PC-9 (cell line): ENCODE measurements at regions not wholly inside any gene's neighbourhood (a gene's known extent, or its start where the extent isn't known, plus 50 kb on each side); places are given as distances from the start of the nearest gene placed in this dataset.

Experiments used
- BruUV-seq: library from RNA; stranded (reverse); fragments of 400-500 nt; replicated peaks from 2 replicates; lab custom pipeline; 2021; lab: Mats Ljungman, UMichigan
- CTCF ChIA-PET: fragments of 300-600 bp; sonication (Branson Sonifier 250); formaldehyde crosslinking; loops from one replicate; lab custom pipeline; 2022; ENCODE audit warnings: antibody characterized with exemption; lab: Charles Lee
- POLR2A ChIA-PET: fragments of 300-600 bp; sonication (Branson Sonifier 250); formaldehyde crosslinking; loops from one replicate; lab custom pipeline; 2022; ENCODE audit warnings: antibody characterized with exemption; ENCODE audit not compliant: unreplicated experiment; lab: Charles Lee
- DNase-seq, 2 experiments: peaks; one replicate each; pipeline versions ENCODE4 v3.0.0 to v3.0.0-alpha.2; 2015 to 2022; ENCODE audit warnings: mixed read lengths in 1 of 2
- H2AFZ ChIP-seq: fragments of 200-600 bp; sonication (generic); 2 replicates; pipeline ENCODE4 v1.8.1; 2017; ENCODE audit warnings: antibody characterized with exemption
- H3F3A ChIP-seq: fragments of 200-600 bp; sonication (generic); 2 replicates; pipeline ENCODE4 v1.8.1; 2017; ENCODE audit warnings: antibody characterized with exemption, mild to moderate bottlenecking, low read depth; ENCODE audit not compliant: insufficient read depth
- H3K27ac ChIP-seq: fragments of 200-600 bp; sonication (generic); 2 replicates; pipeline ENCODE4 v1.6.1; 2016; ENCODE audit warnings: mixed run types
- H3K27me3 ChIP-seq: fragments of 200-600 bp; sonication (generic); 2 replicates; pipeline ENCODE4 v1.6.1; 2016; ENCODE audit warnings: low read depth, mixed run types; ENCODE audit not compliant: insufficient read depth
- H3K36me3 ChIP-seq: fragments of 200-600 bp; sonication (generic); 2 replicates; pipeline ENCODE4 v1.6.1; 2016; ENCODE audit warnings: low read depth, mixed run types
- H3K4me1 ChIP-seq: fragments of 200-600 bp; sonication (generic); replicated peaks from 2 replicates; pipeline ENCODE4 v1.6.1; 2016; ENCODE audit warnings: mixed run types; ENCODE audit not compliant: insufficient read depth
- H3K4me2 ChIP-seq: fragments of 200-600 bp; sonication (generic); 2 replicates; pipeline ENCODE4 v1.6.1; 2017; ENCODE audit warnings: mixed run types
- H3K4me3 ChIP-seq: fragments of 200-600 bp; sonication (generic); 2 replicates; pipeline ENCODE4 v1.6.1; 2016; ENCODE audit warnings: mixed run types
- H3K79me2 ChIP-seq: fragments of 200-600 bp; sonication (generic); 2 replicates; pipeline ENCODE4 v1.6.1; 2017; ENCODE audit warnings: low read depth, mixed run types
- H3K9me2 ChIP-seq: fragments of 200-600 bp; sonication (generic); 2 replicates; pipeline ENCODE4 v1.8.1; 2017; ENCODE audit warnings: mild to moderate bottlenecking; ENCODE audit not compliant: insufficient read depth
- H3K9me3 ChIP-seq: fragments of 200-600 bp; sonication (generic); 2 replicates; pipeline ENCODE4 v1.8.1; 2016; ENCODE audit warnings: low read depth; ENCODE audit not compliant: insufficient read depth
- H4K20me1 ChIP-seq: fragments of 200-600 bp; sonication (generic); 2 replicates; pipeline ENCODE4 v1.8.1; 2017; ENCODE audit not compliant: insufficient read depth
- CTCF ChIP-seq: fragments of 200-600 bp; sonication (generic); conservative IDR thresholded peaks from 2 replicates; pipeline ENCODE4 v1.6.1; 2017; ENCODE audit warnings: mixed run types, antibody characterized with exemption, mild to moderate bottlenecking, moderate library complexity
- EZH2 ChIP-seq: fragments of 200-600 bp; sonication (generic); IDR thresholded peaks from 2 replicates; pipeline ENCODE4 v1.8.0; 2017; ENCODE audit warnings: antibody characterized with exemption, low read depth
- intact Hi-C: fragments of 100-400 bp; cut with micrococcal nuclease; formaldehyde crosslinking; loops from one replicate; pipeline ENCODE4 v1.10.0; 2022; ENCODE audit not compliant: unreplicated experiment

DNA sequence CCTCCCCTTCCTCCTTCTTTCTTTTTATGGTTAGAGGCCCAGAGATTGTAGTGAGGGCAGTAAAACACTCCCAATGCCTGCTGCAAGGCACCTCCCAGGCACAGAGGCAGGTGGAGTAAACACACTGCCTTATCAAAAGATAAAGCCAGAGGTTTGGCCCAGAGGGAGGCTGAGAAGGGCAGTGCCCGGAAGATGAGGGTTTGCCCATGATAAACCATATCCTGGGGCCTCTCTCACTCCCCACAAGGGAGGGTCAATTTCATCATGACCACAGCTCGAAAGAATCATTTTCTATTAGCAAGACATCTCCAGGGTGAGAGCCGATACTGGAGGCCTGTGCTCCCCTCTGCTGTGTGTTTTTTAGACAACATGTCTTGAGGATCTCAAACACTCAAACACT is 98.5 kb upstream of the FAM9C start:
- TF ChIP-seq EZH2, result no peak
- TF ChIP-seq CTCF, result no peak
- no peak for DNase-seq
- Histone ChIP-seq H3K4me1 (no peaks in the 10 kb centered on the region), H3K27me3 (no peaks in the 10 kb centered on the region), H3K4me2 (no peak overlapping the region), H2AFZ (no peak overlapping the region), H3K9me2 (no peaks in the 10 kb centered on the region), H3K4me3 (no peak overlapping the region), H3K27ac (no peak overlapping the region), H4K20me1 (no peaks in the 10 kb centered on the region), H3F3A (no peaks in the 10 kb centered on the region), H3K36me3 (no peaks in the 10 kb centered on the region), H3K79me2 (no peaks in the 10 kb centered on the region), H3K9me3 (no peaks in the 10 kb centered on the region)
- no TSS peak for BruUV-seq
- intact Hi-C loops, result no loop called here
- CTCF ChIA-PET, result no interaction called here
- POLR2A ChIA-PET, result no interaction called here

DNA sequence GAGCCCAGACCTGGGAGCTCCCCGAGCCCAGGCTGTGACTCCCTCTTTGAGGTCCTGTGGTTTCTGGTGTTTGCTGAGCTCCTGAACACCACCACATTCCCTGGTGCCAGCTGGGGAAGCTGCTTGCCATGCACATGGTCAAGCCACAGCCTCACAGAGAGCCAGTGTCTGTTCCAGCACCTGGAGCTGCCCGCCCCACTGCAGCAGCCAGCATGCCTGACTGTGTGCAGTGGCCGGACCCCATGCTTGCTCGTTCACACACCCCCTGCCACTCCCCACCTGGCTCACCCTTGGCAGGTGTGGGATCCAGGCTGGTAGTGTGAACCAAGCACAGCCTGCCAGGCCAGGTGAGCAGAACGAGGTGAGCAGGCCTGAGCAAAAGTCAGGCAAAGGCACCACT is 95.6 kb upstream of the FAM9C start:
- Histone ChIP-seq H4K20me1 (no peaks in the 10 kb centered on the region), H3K9me2 (no peaks in the 10 kb centered on the region), H3K79me2 (no peaks in the 10 kb centered on the region), H3K36me3 (no peaks in the 10 kb centered on the region), H3K27ac (no peak overlapping the region), H3K27me3 (no peaks in the 10 kb centered on the region), H2AFZ (no peak overlapping the region), H3K9me3 (no peaks in the 10 kb centered on the region), H3K4me2 (no peak overlapping the region), H3F3A (no peaks in the 10 kb centered on the region), H3K4me1 (no peaks in the 10 kb centered on the region), H3K4me3 (no peak overlapping the region)
- no peak for TF ChIP-seq EZH2
- TF ChIP-seq CTCF, result no peak
- BruUV-seq, result no TSS peak
- intact Hi-C loops, result no loop called here
- ChIA-PET POLR2A (no interaction called here), CTCF (no interaction called here)
- no peak for DNase-seq

- Histone ChIP-seq H3F3A (0 out of 2 replicates have a peak, but pooled peaks cover 3% of the 10 kb centered on the region), H3K4me2 (no peak overlapping the region), H3K27ac (no peak overlapping the region), H3K9me3 (no peaks in the 10 kb centered on the region), H3K36me3 (no peaks in the 10 kb centered on the region), H3K9me2 (no peaks in the 10 kb centered on the region), H3K4me1 (peaks cover 8% of the 10 kb centered on the region; the same call in 1 of the 2 replicates), H4K20me1 (no peaks in the 10 kb centered on the region), H2AFZ (no peak overlapping the region), H3K79me2 (no peaks in the 10 kb centered on the region), H3K4me3 (no peak overlapping the region), H3K27me3 (no peaks in the 10 kb centered on the region)
- TF ChIP-seq EZH2, result no peak
- no TSS peak for BruUV-seq
- ChIA-PET POLR2A (interaction anchor here (0.8 kb wide), 1 partner anchor 30 kb away, joined by 7 read pairs; no protein-coding TSS in a partner anchor), CTCF (interaction anchor here (0.6 kb wide), 1 partner anchor 364 kb away, joined by 4 read pairs; no protein-coding TSS in a partner anchor)
- DNase-seq, result no peak
- intact Hi-C loops, result no loop called here
These were observed 87.1 kb upstream of the FAM9C start for GRCh38 chrX:13131396-13132137.
